HepG2 (cell line): ENCODE measurements at regions not wholly inside any gene's neighbourhood (a gene's known extent, or its start where the extent isn't known, plus 50 kb on each side); places are given as distances from the start of the nearest gene placed in this dataset.

Experiments used
- ATAC-seq: fragments of 200-7000 bp; cut with Tn5 transposase; 3 replicates; pipeline ENCODE4 v1.9.1; 2020; ENCODE audit warnings: mild to moderate bottlenecking, moderate library complexity
- BruUV-seq: library from RNA; stranded (reverse); fragments of 400-500 nt; replicated peaks from 2 replicates; lab custom pipeline; 2021; lab: Mats Ljungman, UMichigan
- CTCF ChIA-PET: fragments of 300-600 bp; formaldehyde crosslinking; extraction: SDS; loops from one replicate; lab custom pipeline; 2021; ENCODE audit warnings: low total read pairs, inconsistent platforms, low intra/inter-chr PET ratio; lab: Yijun Ruan, JAX
- POLR2A ChIA-PET: fragments of 350-600 bp; sonication (Branson Sonifier 250); formaldehyde crosslinking; loops from one replicate; lab custom pipeline; 2020; ENCODE audit warnings: antibody characterized with exemption, inconsistent platforms; lab: Yijun Ruan, JAX
- DNase-seq: peaks from one replicate; pipeline ENCODE4 v3.0.0-alpha.2; 2015; ENCODE audit warnings: low spot score
- FAIRE-seq: peaks from 3 replicates; lab custom pipeline; 2011; peaks lifted over from hg19 to GRCh38; lab: Jason Lieb, UNC
- H2AFZ ChIP-seq: one replicate; pipeline ENCODE4 v1.6.1; 2011; ENCODE audit warnings: low read length, inconsistent platforms
- H3K27ac ChIP-seq: fragments of 300-600 bp; 3 replicates; pipeline ENCODE4 v1.8.0; 2011; ENCODE audit warnings: mixed run types, mild to moderate bottlenecking, mixed read lengths, low read length, inconsistent platforms; ENCODE audit not compliant: insufficient read depth; ENCODE audit errors: extremely low read length
- H3K27me3 ChIP-seq, 2 experiments: fragments of 200-600 bp in 1 of 2; 2 replicates in 1 of 2; 3 replicates in 1 of 2; pipeline versions ENCODE4 v1.6.0 to v1.8.0; 2011; ENCODE audit warnings: low read length in 2 of 2, mild to moderate bottlenecking in 2 of 2, moderate library complexity in 2 of 2, inconsistent platforms in 1 of 2; ENCODE audit not compliant: insufficient read depth in 2 of 2, control insufficient read depth in 1 of 2
- H3K36me3 ChIP-seq, 2 experiments: fragments of 200-600 bp in 1 of 2; replicated peaks in 1 of 2; 2 replicates in 1 of 2; 3 replicates in 1 of 2; pipeline versions ENCODE4 v1.5.1 to v1.8.0; 2011; ENCODE audit warnings: low read length in 2 of 2, inconsistent platforms in 1 of 2; ENCODE audit not compliant: insufficient read depth in 2 of 2, control insufficient read depth in 1 of 2
- H3K4me1 ChIP-seq: 2 replicates; pipeline ENCODE4 v1.5.1; 2012; ENCODE audit warnings: low read length, inconsistent platforms; ENCODE audit not compliant: insufficient read depth
- H3K4me2 ChIP-seq: 2 replicates; pipeline ENCODE4 v1.6.0; 2011; ENCODE audit warnings: low read depth, low read length, inconsistent platforms
- H3K4me3 ChIP-seq, 3 experiments: fragments of 200-600 bp in 1 of 3; sonication (generic), shearing (Covaris generic) in 1 of 3; replicated peaks in 1 of 3; 2 replicates each; pipeline ENCODE4 v1.5.1; 2011 to 2016; ENCODE audit warnings: low read length in 3 of 3, inconsistent platforms in 2 of 3, low read depth in 2 of 3, mild to moderate bottlenecking in 2 of 3, control low read depth in 1 of 3, mixed read lengths in 1 of 3; ENCODE audit not compliant: insufficient read depth in 1 of 3
- H3K79me2 ChIP-seq: one replicate; pipeline ENCODE4 v1.6.1; 2011; ENCODE audit warnings: low read length, inconsistent platforms; ENCODE audit not compliant: insufficient read depth
- H3K9ac ChIP-seq: 2 replicates; pipeline ENCODE4 v1.6.0; 2011; ENCODE audit warnings: mild to moderate bottlenecking, low read depth, low read length, inconsistent platforms; ENCODE audit not compliant: insufficient read depth
- H3K9me3 ChIP-seq: 2 replicates; pipeline ENCODE4 v1.5.1; 2012; ENCODE audit warnings: mild to moderate bottlenecking, low read length
- H4K20me1 ChIP-seq: 2 replicates; pipeline ENCODE4 v1.6.0; 2011; ENCODE audit warnings: inconsistent platforms, mild to moderate bottlenecking, low read length, moderate library complexity; ENCODE audit not compliant: insufficient read depth
- DMAP1 ChIP-seq: IDR thresholded peaks from 2 replicates; pipeline ENCODE4 v1.6.1; 2016
- HDAC1 ChIP-seq: sonication (generic); formaldehyde crosslinking; IDR thresholded peaks from 2 replicates; pipeline ENCODE4 v1.5.1; 2020; ENCODE audit warnings: mild to moderate bottlenecking, missing genetic modification reagents
- HOXA3 ChIP-seq: sonication (generic); formaldehyde crosslinking; IDR thresholded peaks from 2 replicates; pipeline ENCODE4 v1.5.0; 2020; ENCODE audit warnings: missing genetic modification reagents
- KDM3A ChIP-seq: IDR thresholded peaks from 2 replicates; pipeline ENCODE4 v1.6.1; 2018; ENCODE audit warnings: low read depth, missing compliant biosample characterization
- MAFK ChIP-seq, 2 experiments: IDR thresholded peaks in 1 of 2; conservative IDR thresholded peaks in 1 of 2; 2 replicates each; pipeline ENCODE4 v1.6.1; 2011; ENCODE audit warnings: improper control_type of control experiment in 2 of 2, low read length in 2 of 2
- NCOR1 ChIP-seq: fragments of 200-600 bp; sonication (generic); IDR thresholded peaks from 2 replicates; pipeline ENCODE4 v1.7.0; 2017; ENCODE audit warnings: antibody characterized with exemption, low read length, borderline replicate concordance
- PRDM10 ChIP-seq: sonication (generic); formaldehyde crosslinking; IDR thresholded peaks from 2 replicates; pipeline ENCODE4 v1.4.0; 2020; ENCODE audit warnings: low read depth, missing genetic modification reagents
- RAD21 ChIP-seq: fragments of 450-650 bp; formaldehyde crosslinking; IDR thresholded peaks from 2 replicates; pipeline ENCODE4 v1.5.0; 2020; ENCODE audit warnings: mild to moderate bottlenecking
- SETDB1 ChIP-seq: sonication (generic); formaldehyde crosslinking; IDR thresholded peaks from 2 replicates; pipeline ENCODE4 v1.5.1; 2020; ENCODE audit warnings: missing genetic modification reagents, mild to moderate bottlenecking, borderline replicate concordance
- TAF15 ChIP-seq: fragments of 200-400 bp; formaldehyde crosslinking; IDR thresholded peaks from one replicate; pipeline ENCODE4 v1.6.1; 2018; ENCODE audit warnings: mild to moderate bottlenecking, low read depth, low read length; ENCODE audit not compliant: poor library complexity, severe bottlenecking
- U2AF1 ChIP-seq: fragments of 200-400 bp; formaldehyde crosslinking; optimal IDR thresholded peaks from 2 replicates; pipeline ENCODE3; 2017; ENCODE audit warnings: mild to moderate bottlenecking, low read depth, low read length
- XRCC5 ChIP-seq: fragments of 200-400 bp; formaldehyde crosslinking; optimal IDR thresholded peaks from 2 replicates; pipeline ENCODE3; 2017; ENCODE audit warnings: mild to moderate bottlenecking, low read length
- ZFP36L1 ChIP-seq: sonication (generic); formaldehyde crosslinking; IDR thresholded peaks from 2 replicates; pipeline ENCODE4 v1.8.0; 2022; ENCODE audit warnings: mild to moderate bottlenecking, missing genetic modification reagents, moderate library complexity
- ZMAT5 ChIP-seq: sonication (generic); formaldehyde crosslinking; IDR thresholded peaks from 2 replicates; pipeline ENCODE4 v1.5.0; 2020; ENCODE audit warnings: mild to moderate bottlenecking, low read depth, missing genetic modification reagents, borderline replicate concordance
- ZNF615 ChIP-seq: sonication (generic); formaldehyde crosslinking; IDR thresholded peaks from 2 replicates; pipeline ENCODE4 v1.5.0; 2020; ENCODE audit warnings: mild to moderate bottlenecking, missing genetic modification reagents, borderline replicate concordance
- ZNF639 ChIP-seq: conservative IDR thresholded peaks from 2 replicates; pipeline ENCODE4 v1.6.1; 2018; ENCODE audit warnings: missing genetic modification reagents
- ZNF800 ChIP-seq: sonication (generic); formaldehyde crosslinking; IDR thresholded peaks from 2 replicates; pipeline ENCODE4 v1.4.0; 2020; ENCODE audit warnings: missing genetic modification reagents
- ZNF841 ChIP-seq: sonication (generic); formaldehyde crosslinking; IDR thresholded peaks from 2 replicates; pipeline ENCODE4 v1.8.1; 2023; ENCODE audit warnings: missing genetic modification reagents, borderline replicate concordance
- WGBS: methylation state at CpG from one replicate; pipeline ENCODE4 v1.1.6; 2017; ENCODE audit warnings: low lambda C conversion rate; 5-methylcytosine and 5-hydroxymethylcytosine counted together
- in situ Hi-C: cut with HindIII; loops from 2 replicates; pipeline ENCODE4 v1.10.0; 2017; ENCODE audit warnings: low pct_unique_long_range_greater_than_20kb; ENCODE audit not compliant: extremely low pct_ligation_motif_present
- intact Hi-C: fragments of 100-400 bp; cut with micrococcal nuclease; formaldehyde crosslinking; loops from one replicate; pipeline ENCODE4 v1.10.0; 2022; ENCODE audit not compliant: unreplicated experiment

GRCh38 chr18:40678318-40678717 lies 1276.7 kb upstream of the PIK3C3 start (continued):
- TF ChIP-seq ZNF800 (CRISPR knock-in tag) = no peak
- no peak for TF ChIP-seq MAFK (conservative IDR thresholded peaks at IDR 0.05 in 1 of 2, IDR thresholded peaks at IDR 0.05 in 1 of 2; ENCODE audit: low read length in 2 of 2)

GRCh38 chr18:40676668-40677067 lies 1278.4 kb upstream of the PIK3C3 start:
- no peaks in the 10 kb centered on the region for H3K36me3 ChIP-seq
- in situ Hi-C loops = no loop called here
- no peak for TF ChIP-seq ZNF615 (CRISPR knock-in tag)
- no peak for TF ChIP-seq ZNF639 (CRISPR knock-in tag)
- no peak for TF ChIP-seq HDAC1
- TF ChIP-seq PRDM10 = no peak
- no peak for TF ChIP-seq XRCC5
- TF ChIP-seq SETDB1 (CRISPR knock-in tag) = no peak
- no peak for TF ChIP-seq KDM3A (CRISPR knock-in tag)
- TF ChIP-seq ZFP36L1 (CRISPR knock-in tag) = no peak
- TF ChIP-seq U2AF1 = no peak
- TF ChIP-seq NCOR1 = no peak
- TF ChIP-seq DMAP1 = no peak
- TF ChIP-seq TAF15 = no peak
- no peak for TF ChIP-seq ZMAT5
- no peak for TF ChIP-seq HOXA3 (CRISPR knock-in tag)
- no peak for TF ChIP-seq RAD21 (CRISPR knock-in tag)
- no peak for TF ChIP-seq ZNF841 (CRISPR knock-in tag)

More at GRCh38 chr18:40676668-40677067, 1278.4 kb upstream of the PIK3C3 start:
- no TSS peak for BruUV-seq
- Histone ChIP-seq H3K4me3 (no peak overlapping the region), H3K9me3 (no peaks in the 10 kb centered on the region), H3K4me2 (no peak overlapping the region), H3K4me1 (no peaks in the 10 kb centered on the region), H2AFZ (no peak overlapping the region), H3K27ac (no peak overlapping the region), H4K20me1 (no peaks in the 10 kb centered on the region), H3K27me3 (no peaks in the 10 kb centered on the region; a peak in 1 of 5 replicates), H3K9ac (no peak overlapping the region), H3K79me2 (no peaks in the 10 kb centered on the region)
- ATAC-seq (no peak), FAIRE-seq (no peak), DNase-seq (no peak)
- intact Hi-C loops = no loop called here
- ChIA-PET CTCF (no interaction called here), POLR2A (no interaction called here)
- 8% methylated on average over 1 of the region's 1 CpG for WGBS
